ENCODE measurements at regions not wholly inside any gene's neighbourhood (a gene's known extent, or its start where the extent isn't known, plus 50 kb on each side); places are given as distances from the start of the nearest gene placed in this dataset.
"Not testable (repeated sequence)": the region's sequence is repeated elsewhere in the genome, so short reads cannot be mapped to it uniquely, and the experiment has no call there.

GRCh38 chr6:90885611-90886056 is 298.8 kb upstream of the MAP3K7 start:
- Histone ChIP-seq H3K27ac (ENCODE audit: control insufficient read depth, insufficient read depth, low read length) (peak overlapping the region; percentile 65), H2AFZ (ENCODE audit: control insufficient read depth, low read length) (peak overlapping the region; percentile 72), H3K36me3 (ENCODE audit: control insufficient read depth in 2 of 2, extremely low read depth in 1 of 2, insufficient read depth in 2 of 2, low read length in 2 of 2) (no peaks in the 10 kb centered on the region), H4K20me1 (ENCODE audit: control insufficient read depth, extremely low read depth, insufficient read depth, low read length) (no peaks in the 10 kb centered on the region), H3K79me2 (ENCODE audit: control insufficient read depth, insufficient read depth, low read length) (no peaks in the 10 kb centered on the region), H3K9ac (ENCODE audit: control insufficient read depth, extremely low read depth, insufficient read depth, low read length) (peak overlapping the region; percentile 57), H3K4me3 (ENCODE audit: control insufficient read depth in 2 of 3, extremely low read depth in 1 of 3, insufficient read depth in 2 of 3, low read depth in 1 of 3, low read length in 3 of 3) (peak overlapping the region; percentile 16 to 39 (median 25)), H3K9me3 (ENCODE audit: control insufficient read depth, low read depth, low read length) (peaks cover 3% of the 10 kb centered on the region), H3K4me2 (ENCODE audit: control insufficient read depth, extremely low read depth, insufficient read depth, low read depth, low read length) (peak overlapping the region; percentile 77), H3K27me3 (ENCODE audit: control insufficient read depth, extremely low read depth, insufficient read depth, low read length) (no peaks in the 10 kb centered on the region), H3K9me1 (ENCODE audit: control insufficient read depth, extremely low read depth, insufficient read depth, low read length) (no peaks in the 10 kb centered on the region), H3K4me1 (ENCODE audit: control insufficient read depth, extremely low read depth, insufficient read depth, low read length) (peaks cover 7% of the 10 kb centered on the region)
- no peak for TF ChIP-seq EZH2 (IDR thresholded peaks at IDR 0.05; ENCODE audit: low read length)
- no peak for TF ChIP-seq CTCF (optimal IDR thresholded peaks at IDR 0.05 in 1 of 3, IDR thresholded peaks at IDR 0.05 in 1 of 3, conservative IDR thresholded peaks at IDR 0.05 in 1 of 3; ENCODE audit: extremely low read depth in 1 of 3, insufficient read depth in 2 of 3, low read length in 3 of 3)
- FAIRE-seq = peak; percentile 81
- DNase-seq (ENCODE audit: low read depth, low spot score) = no peak
- dilution Hi-C loops (cut with MboI; ENCODE audit: extremely low pct_ligation_motif_present, low sequenced_read_pairs) = no loop called here

DNA sequence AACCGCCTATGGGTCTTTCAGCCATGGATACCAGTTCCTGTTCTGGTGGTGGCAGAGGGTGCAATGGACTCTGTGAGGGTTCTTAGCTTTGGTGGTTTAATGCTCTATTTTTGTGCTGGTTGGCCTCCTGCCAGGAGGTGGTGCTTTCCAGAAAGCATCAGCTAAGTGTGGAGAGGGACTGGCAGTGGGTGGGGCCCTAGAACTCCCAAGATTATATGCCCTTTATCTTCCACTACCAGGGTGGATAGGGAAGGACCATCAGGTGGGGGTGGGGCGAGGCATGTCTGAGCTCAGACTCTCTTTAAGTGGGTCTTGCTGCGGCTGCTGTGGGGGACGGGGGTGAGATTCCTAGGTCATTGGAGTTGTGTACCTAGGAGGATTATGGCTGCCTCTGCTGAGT is 298.3 kb upstream of the MAP3K7 start:
- H3K4me2 ChIP-seq (ENCODE audit: control insufficient read depth, extremely low read depth, insufficient read depth, low read depth, low read length); H3K27me3 ChIP-seq (ENCODE audit: control insufficient read depth, extremely low read depth, insufficient read depth, low read length); H3K9me3 ChIP-seq (ENCODE audit: control insufficient read depth, low read depth, low read length); H4K20me1 ChIP-seq (ENCODE audit: control insufficient read depth, extremely low read depth, insufficient read depth, low read length); H3K4me1 ChIP-seq (ENCODE audit: control insufficient read depth, extremely low read depth, insufficient read depth, low read length); DNase-seq (ENCODE audit: low read depth, low spot score); H3K36me3 ChIP-seq (ENCODE audit: control insufficient read depth in 2 of 2, extremely low read depth in 1 of 2, insufficient read depth in 2 of 2, low read length in 2 of 2); H3K9me1 ChIP-seq (ENCODE audit: control insufficient read depth, extremely low read depth, insufficient read depth, low read length); dilution Hi-C loops (cut with MboI; ENCODE audit: extremely low pct_ligation_motif_present, low sequenced_read_pairs); FAIRE-seq; H3K79me2 ChIP-seq (ENCODE audit: control insufficient read depth, insufficient read depth, low read length): not testable (repeated sequence)
- peak overlapping the region; percentile 72 for H2AFZ ChIP-seq (ENCODE audit: control insufficient read depth, low read length)
- H3K9ac ChIP-seq (ENCODE audit: control insufficient read depth, extremely low read depth, insufficient read depth, low read length) = peak overlapping the region; percentile 57
- H3K27ac ChIP-seq (ENCODE audit: control insufficient read depth, insufficient read depth, low read length) = peak overlapping the region; percentile 65
- peak overlapping the region in 1 of 3 experiments; percentile 25 for H3K4me3 ChIP-seq (ENCODE audit: control insufficient read depth in 2 of 3, extremely low read depth in 1 of 3, insufficient read depth in 2 of 3, low read depth in 1 of 3, low read length in 3 of 3)

- Histone ChIP-seq H3K4me2 (ENCODE audit: control insufficient read depth, extremely low read depth, insufficient read depth, low read depth, low read length) (no peak overlapping the region), H3K27me3 (ENCODE audit: control insufficient read depth, extremely low read depth, insufficient read depth, low read length) (no peaks in the 10 kb centered on the region), H2AFZ (ENCODE audit: control insufficient read depth, low read length) (no peak overlapping the region), H3K79me2 (ENCODE audit: control insufficient read depth, insufficient read depth, low read length) (no peaks in the 10 kb centered on the region), H3K9me1 (ENCODE audit: control insufficient read depth, extremely low read depth, insufficient read depth, low read length) (no peaks in the 10 kb centered on the region), H3K36me3 (ENCODE audit: control insufficient read depth in 2 of 2, extremely low read depth in 1 of 2, insufficient read depth in 2 of 2, low read length in 2 of 2) (no peaks in the 10 kb centered on the region), H3K27ac (ENCODE audit: control insufficient read depth, insufficient read depth, low read length) (no peak overlapping the region), H3K4me1 (ENCODE audit: control insufficient read depth, extremely low read depth, insufficient read depth, low read length) (peaks cover 2% of the 10 kb centered on the region), H4K20me1 (ENCODE audit: control insufficient read depth, extremely low read depth, insufficient read depth, low read length) (no peaks in the 10 kb centered on the region), H3K4me3 (ENCODE audit: control insufficient read depth in 2 of 3, extremely low read depth in 1 of 3, insufficient read depth in 2 of 3, low read depth in 1 of 3, low read length in 3 of 3) (no peak overlapping the region), H3K9me3 (ENCODE audit: control insufficient read depth, low read depth, low read length) (peaks cover 2% of the 10 kb centered on the region), H3K9ac (ENCODE audit: control insufficient read depth, extremely low read depth, insufficient read depth, low read length) (no peak overlapping the region)
- dilution Hi-C loops (cut with MboI; ENCODE audit: extremely low pct_ligation_motif_present, low sequenced_read_pairs) = no loop called here
- FAIRE-seq = no peak
- TF ChIP-seq EZH2 (IDR thresholded peaks at IDR 0.05; ENCODE audit: low read length) (no peak), CTCF (optimal IDR thresholded peaks at IDR 0.05 in 1 of 3, IDR thresholded peaks at IDR 0.05 in 1 of 3, conservative IDR thresholded peaks at IDR 0.05 in 1 of 3; ENCODE audit: extremely low read depth in 1 of 3, insufficient read depth in 2 of 3, low read length in 3 of 3) (no peak)
- no peak for DNase-seq (ENCODE audit: low read depth, low spot score)
Observed at GRCh38 chr6:90877616-90878015, 290.7 kb upstream of the MAP3K7 start.

Measured in keratinocyte (primary cell).